HG03060 (cell line): ENCODE measurements at regions not wholly inside any gene's neighbourhood (a gene's known extent, or its start where the extent isn't known, plus 50 kb on each side); places are given as distances from the start of the nearest gene placed in this dataset.

Experiments used
- ATAC-seq: cut with Tn5 transposase; IDR thresholded peaks from one replicate; pipeline ENCODE4 v1.9.1; 2021; ENCODE audit warnings: low read depth, moderate number of reproducible peaks; ENCODE audit not compliant: unreplicated experiment

- no peak for ATAC-seq
These were observed 171.3 kb downstream of the CDC5L start for GRCh38 chr6:44558832-44559251.

- ATAC-seq: no peak
These were observed 172.2 kb downstream of the CDC5L start for GRCh38 chr6:44559486-44560270.

GRCh38 chr6:44560458-44561059, 173.1 kb downstream of the CDC5L start:
- no peak for ATAC-seq

GRCh38 chr6:44561060-44561623, 173.6 kb downstream of the CDC5L start:
- no peak for ATAC-seq

GRCh38 chr6:44561832-44562665, 174.5 kb downstream of the CDC5L start:
- no peak for ATAC-seq

GRCh38 chr6:44563397-44563796, 175.9 kb downstream of the CDC5L start:
- ATAC-seq: no peak

GRCh38 chr6:44564906-44565524, 177.5 kb downstream of the CDC5L start:
- ATAC-seq: no peak

- ATAC-seq: no peak
These were observed 179.9 kb downstream of the CDC5L start for GRCh38 chr6:44567406-44567805.

- ATAC-seq: no peak
These were observed 181.6 kb downstream of the CDC5L start for GRCh38 chr6:44569131-44569530.

GRCh38 chr6:44569931-44570385, 182.5 kb downstream of the CDC5L start:
- no peak for ATAC-seq

- no peak for ATAC-seq
These were observed 184.0 kb downstream of the CDC5L start for GRCh38 chr6:44571510-44571909.

- no peak for ATAC-seq
These were observed 184.8 kb downstream of the CDC5L start for GRCh38 chr6:44572346-44572745.

- ATAC-seq: no peak
These were observed 188.1 kb downstream of the CDC5L start for GRCh38 chr6:44575644-44576043.

GRCh38 chr6:44576132-44576631, 188.7 kb downstream of the CDC5L start:
- ATAC-seq: no peak

GRCh38 chr6:44580901-44581300, 193.4 kb downstream of the CDC5L start:
- no peak for ATAC-seq

GRCh38 chr6:44582930-44583329, 195.4 kb downstream of the CDC5L start:
- ATAC-seq: no peak

GRCh38 chr6:44590471-44590870, 203.0 kb downstream of the CDC5L start:
- no peak for ATAC-seq

- no peak for ATAC-seq
These were observed 206.0 kb downstream of the CDC5L start for GRCh38 chr6:44593539-44593944.

GRCh38 chr6:44594481-44594880, 207.0 kb downstream of the CDC5L start:
- ATAC-seq: no peak

GRCh38 chr6:44598679-44599078, 211.2 kb downstream of the CDC5L start:
- ATAC-seq: no peak
